ENCODE measurements at regions not wholly inside any gene's neighbourhood (a gene's known extent, or its start where the extent isn't known, plus 50 kb on each side); places are given as distances from the start of the nearest gene placed in this dataset.

DNA sequence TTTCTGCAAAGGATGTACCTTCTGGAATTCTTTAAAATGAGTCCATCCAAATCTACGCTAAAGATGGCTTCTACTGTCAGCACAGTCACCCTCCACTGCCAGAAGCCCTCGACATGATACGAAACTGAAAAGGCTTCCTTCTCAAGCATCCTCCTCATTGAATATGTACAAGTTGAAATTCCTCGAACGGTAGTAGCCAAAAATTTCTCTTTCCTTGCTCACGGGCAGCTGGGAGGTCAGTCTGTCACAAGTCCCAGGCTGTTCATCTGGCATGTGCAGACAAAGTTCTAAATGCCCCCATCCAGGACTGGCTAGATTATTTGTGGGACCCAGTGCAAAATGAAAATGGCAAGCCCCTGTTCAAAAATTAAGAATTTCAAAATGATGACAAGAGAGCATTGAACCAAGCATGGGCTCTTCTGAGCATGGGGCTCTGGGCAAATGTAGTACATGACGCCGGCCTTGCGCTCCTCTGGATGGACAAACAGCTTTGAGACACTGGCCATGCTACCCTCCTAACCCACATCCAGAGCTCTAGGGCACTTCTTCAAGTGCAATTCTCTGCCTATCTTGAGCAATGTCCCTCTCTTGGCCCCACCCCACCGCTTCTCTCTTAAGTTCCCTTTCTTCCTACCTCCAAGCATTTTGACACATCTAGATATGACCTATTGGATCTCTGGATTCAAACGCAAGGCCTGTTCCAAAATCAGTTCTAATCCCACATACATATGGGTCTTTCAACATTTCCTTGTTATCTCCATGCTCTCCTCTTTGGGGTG, 78.9 kb upstream of the FLT1 start:
- TF ChIP-seq, protein P1, sequence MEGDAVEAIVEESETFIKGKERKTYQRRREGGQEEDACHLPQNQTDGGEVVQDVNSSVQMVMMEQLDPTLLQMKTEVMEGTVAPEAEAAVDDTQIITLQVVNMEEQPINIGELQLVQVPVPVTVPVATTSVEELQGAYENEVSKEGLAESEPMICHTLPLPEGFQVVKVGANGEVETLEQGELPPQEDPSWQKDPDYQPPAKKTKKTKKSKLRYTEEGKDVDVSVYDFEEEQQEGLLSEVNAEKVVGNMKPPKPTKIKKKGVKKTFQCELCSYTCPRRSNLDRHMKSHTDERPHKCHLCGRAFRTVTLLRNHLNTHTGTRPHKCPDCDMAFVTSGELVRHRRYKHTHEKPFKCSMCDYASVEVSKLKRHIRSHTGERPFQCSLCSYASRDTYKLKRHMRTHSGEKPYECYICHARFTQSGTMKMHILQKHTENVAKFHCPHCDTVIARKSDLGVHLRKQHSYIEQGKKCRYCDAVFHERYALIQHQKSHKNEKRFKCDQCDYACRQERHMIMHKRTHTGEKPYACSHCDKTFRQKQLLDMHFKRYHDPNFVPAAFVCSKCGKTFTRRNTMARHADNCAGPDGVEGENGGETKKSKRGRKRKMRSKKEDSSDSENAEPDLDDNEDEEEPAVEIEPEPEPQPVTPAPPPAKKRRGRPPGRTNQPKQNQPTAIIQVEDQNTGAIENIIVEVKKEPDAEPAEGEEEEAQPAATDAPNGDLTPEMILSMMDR (conservative IDR thresholded peaks at IDR 0.05; ENCODE audit: low read depth, low read length), result no peak
- no peak for TF ChIP-seq EZH2 (IDR thresholded peaks at IDR 0.05; ENCODE audit: borderline replicate concordance, low read depth, low read length, poor library complexity, severe bottlenecking)

All from A673 (cell line).